ENCODE measurements at regions not wholly inside any gene's neighbourhood (a gene's known extent, or its start where the extent isn't known, plus 50 kb on each side); places are given as distances from the start of the nearest gene placed in this dataset.

GRCh38 chr10:3871424-3871996 is 86.5 kb upstream of the KLF6 start:
- TF ChIP-seq CTCF (IDR thresholded peaks at IDR 0.05; ENCODE audit: poor library complexity) (no peak), EZH2phosphoT487 (IDR thresholded peaks at IDR 0.05; ENCODE audit: low read depth, severe bottlenecking, unreplicated experiment) (no peak)
